Activated CD8-positive, alpha-beta T cell treated with anti-CD3 and anti-CD28 coated beads for 36 hours (primary cell): ENCODE measurements at regions not wholly inside any gene's neighbourhood (a gene's known extent, or its start where the extent isn't known, plus 50 kb on each side); places are given as distances from the start of the nearest gene placed in this dataset.

Source experiments
- ATAC-seq: fragments of 200-7000 bp; cut with Tn5 transposase; one replicate; pipeline ENCODE4 v1.10.0; 2021; ENCODE audit warnings: mild to moderate bottlenecking, moderate library complexity
- CTCF ChIA-PET: fragments of 350-600 bp; sonication (Branson Sonifier 250); formaldehyde crosslinking; loops from one replicate; lab custom pipeline; 2021; ENCODE audit warnings: antibody characterized with exemption; lab: Charles Lee
- POLR2A ChIA-PET: fragments of 350-600 bp; sonication (Branson Sonifier 250); formaldehyde crosslinking; loops from one replicate; lab custom pipeline; 2021; ENCODE audit warnings: antibody characterized with exemption; lab: Charles Lee
- DNase-seq: peaks from one replicate; pipeline ENCODE4 v3.0.0-alpha.2; 2020
- H3K27ac Mint-ChIP-seq: one replicate; pipeline ENCODE4 v1.8.0; 2021; ENCODE audit warnings: mild to moderate bottlenecking, mixed read lengths
- H3K27me3 Mint-ChIP-seq: one replicate; pipeline ENCODE4 v1.8.0; 2021; ENCODE audit warnings: mixed read lengths
- H3K36me3 Mint-ChIP-seq: one replicate; pipeline ENCODE4 v1.8.0; 2021; ENCODE audit warnings: low read depth, mixed read lengths
- H3K4me1 Mint-ChIP-seq: one replicate; pipeline ENCODE4 v1.8.0; 2021; ENCODE audit warnings: low read depth, mixed read lengths
- H3K4me3 Mint-ChIP-seq: one replicate; pipeline ENCODE4 v1.8.0; 2021; ENCODE audit warnings: mild to moderate bottlenecking, moderate library complexity, mixed read lengths
- H3K9me3 Mint-ChIP-seq: one replicate; pipeline ENCODE4 v1.8.0; 2021; ENCODE audit warnings: mixed read lengths
- intact Hi-C: fragments of 100-400 bp; cut with micrococcal nuclease; formaldehyde crosslinking; loops from one replicate; pipeline ENCODE4 v1.10.0; 2022
- TF ChIP-seq, protein P1 (sequence below): fragments of 200-600 bp; IDR thresholded peaks from one replicate; pipeline ENCODE4 v1.8.0; 2022; ENCODE audit warnings: antibody characterized with exemption, mild to moderate bottlenecking

DNA sequence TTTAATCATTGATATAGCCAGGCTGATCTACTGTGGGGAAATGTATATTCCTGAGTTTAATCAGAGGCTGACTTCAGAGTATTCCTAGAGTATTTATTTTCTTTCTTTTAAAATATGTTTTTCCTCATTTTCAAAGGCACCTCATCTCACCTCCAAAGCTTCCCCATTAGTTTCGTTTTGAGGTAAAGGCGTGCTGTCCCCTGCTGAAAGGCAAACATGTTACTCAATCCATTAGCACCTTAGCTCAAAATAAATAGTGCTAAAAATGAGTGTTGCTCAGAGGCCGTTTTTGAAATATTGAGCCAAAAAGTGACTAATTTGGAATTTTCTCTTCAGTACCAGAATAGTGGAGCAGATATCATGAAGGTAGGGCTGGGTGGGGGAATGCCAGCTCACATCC lies 386.2 kb downstream of the SOX11 start:
- Mint-ChIP-seq H3K36me3 (no peaks in the 10 kb centered on the region), H3K9me3 (peaks cover 4% of the 10 kb centered on the region), H3K4me1 (no peaks in the 10 kb centered on the region), H3K4me3 (no peak overlapping the region), H3K27me3 (no peaks in the 10 kb centered on the region), H3K27ac (no peak overlapping the region)
- TF ChIP-seq, protein P1, sequence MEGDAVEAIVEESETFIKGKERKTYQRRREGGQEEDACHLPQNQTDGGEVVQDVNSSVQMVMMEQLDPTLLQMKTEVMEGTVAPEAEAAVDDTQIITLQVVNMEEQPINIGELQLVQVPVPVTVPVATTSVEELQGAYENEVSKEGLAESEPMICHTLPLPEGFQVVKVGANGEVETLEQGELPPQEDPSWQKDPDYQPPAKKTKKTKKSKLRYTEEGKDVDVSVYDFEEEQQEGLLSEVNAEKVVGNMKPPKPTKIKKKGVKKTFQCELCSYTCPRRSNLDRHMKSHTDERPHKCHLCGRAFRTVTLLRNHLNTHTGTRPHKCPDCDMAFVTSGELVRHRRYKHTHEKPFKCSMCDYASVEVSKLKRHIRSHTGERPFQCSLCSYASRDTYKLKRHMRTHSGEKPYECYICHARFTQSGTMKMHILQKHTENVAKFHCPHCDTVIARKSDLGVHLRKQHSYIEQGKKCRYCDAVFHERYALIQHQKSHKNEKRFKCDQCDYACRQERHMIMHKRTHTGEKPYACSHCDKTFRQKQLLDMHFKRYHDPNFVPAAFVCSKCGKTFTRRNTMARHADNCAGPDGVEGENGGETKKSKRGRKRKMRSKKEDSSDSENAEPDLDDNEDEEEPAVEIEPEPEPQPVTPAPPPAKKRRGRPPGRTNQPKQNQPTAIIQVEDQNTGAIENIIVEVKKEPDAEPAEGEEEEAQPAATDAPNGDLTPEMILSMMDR: no peak
- ATAC-seq (no peak), DNase-seq (no peak)
- intact Hi-C loops: no loop called here
- ChIA-PET POLR2A (no interaction called here), CTCF (no interaction called here)

DNA sequence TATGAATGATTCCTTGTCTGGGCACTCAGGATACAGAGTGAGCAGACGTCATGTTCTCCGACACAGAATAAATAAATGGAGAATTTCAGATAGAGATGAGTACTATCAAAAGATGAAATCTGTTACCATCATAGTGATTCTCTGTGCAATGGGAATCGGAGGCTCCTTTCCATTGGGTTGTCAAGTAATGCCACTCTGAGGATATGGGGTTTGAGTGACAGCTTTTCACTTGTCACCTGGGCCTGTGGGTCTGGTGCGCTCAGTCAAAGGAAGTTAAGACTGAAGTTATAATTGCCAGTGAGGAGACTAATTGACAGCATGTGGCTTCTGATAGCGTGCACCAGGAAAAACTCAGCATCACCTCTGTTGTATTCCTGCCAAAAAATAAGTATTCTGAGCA lies 387.2 kb downstream of the SOX11 start:
- no peak overlapping the region for H3K4me3 Mint-ChIP-seq
- CTCF ChIA-PET: no interaction called here

DNA sequence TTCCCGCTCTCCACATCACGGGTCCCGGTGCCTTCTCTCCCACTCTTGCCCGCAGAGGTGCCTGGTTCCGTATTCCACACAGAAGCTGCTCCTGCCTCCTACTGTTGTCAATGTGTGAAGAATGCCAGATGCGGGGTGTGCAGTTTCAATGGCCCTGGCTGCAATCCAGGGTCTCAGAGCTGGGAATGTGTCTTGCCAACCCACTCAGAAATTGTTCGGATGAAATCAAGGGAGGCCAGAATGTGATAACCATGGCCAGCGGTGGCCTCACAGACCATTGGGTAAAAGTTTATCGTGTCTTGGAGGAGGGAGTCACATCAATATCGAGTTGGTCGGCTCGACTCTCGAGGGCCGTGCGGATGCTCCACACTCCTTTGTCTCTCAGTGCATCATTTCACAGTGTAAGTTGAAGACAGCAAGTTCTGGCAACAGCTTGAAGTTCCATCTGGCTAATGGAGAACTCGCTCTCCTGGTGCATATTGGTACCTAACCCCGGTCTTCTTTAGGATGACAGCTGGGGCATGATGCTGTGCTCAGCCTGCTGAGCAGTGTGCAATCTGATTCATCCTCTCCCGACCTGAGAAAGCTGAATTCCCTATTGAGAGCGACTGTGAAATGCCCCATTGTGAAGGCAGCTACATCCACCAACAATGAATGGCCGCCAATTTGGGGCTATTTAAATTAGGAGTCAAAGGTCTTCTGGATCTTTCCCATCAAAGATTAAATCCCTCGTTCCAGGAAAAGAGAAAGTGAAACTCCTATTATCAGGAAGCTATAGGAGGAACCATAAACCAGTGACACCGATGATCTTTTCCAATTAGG lies 389.0 kb downstream of the SOX11 start:
- ChIA-PET POLR2A (no interaction called here), CTCF (no interaction called here)
- DNase-seq: no peak
- intact Hi-C loops: no loop called here
- no peaks in the 10 kb centered on the region for H3K4me1 Mint-ChIP-seq
- peaks cover 4% of the 10 kb centered on the region for H3K9me3 Mint-ChIP-seq
- TF ChIP-seq, protein P1: no peak
- no peaks in the 10 kb centered on the region for H3K36me3 Mint-ChIP-seq
- ATAC-seq: no peak
- no peak overlapping the region for H3K27ac Mint-ChIP-seq
- H3K27me3 Mint-ChIP-seq: no peaks in the 10 kb centered on the region
- no peak overlapping the region for H3K4me3 Mint-ChIP-seq

More for the DNA sequence above, 387.2 kb downstream of the SOX11 start:
- intact Hi-C loops: no loop called here
- H3K36me3 Mint-ChIP-seq: no peaks in the 10 kb centered on the region
- no peaks in the 10 kb centered on the region for H3K27me3 Mint-ChIP-seq
- H3K4me1 Mint-ChIP-seq: no peaks in the 10 kb centered on the region
- H3K27ac Mint-ChIP-seq: no peak overlapping the region
- DNase-seq (no peak), ATAC-seq (no peak)
- POLR2A ChIA-PET: no interaction called here
- TF ChIP-seq, protein P1: no peak
- peaks cover 4% of the 10 kb centered on the region for H3K9me3 Mint-ChIP-seq

DNA sequence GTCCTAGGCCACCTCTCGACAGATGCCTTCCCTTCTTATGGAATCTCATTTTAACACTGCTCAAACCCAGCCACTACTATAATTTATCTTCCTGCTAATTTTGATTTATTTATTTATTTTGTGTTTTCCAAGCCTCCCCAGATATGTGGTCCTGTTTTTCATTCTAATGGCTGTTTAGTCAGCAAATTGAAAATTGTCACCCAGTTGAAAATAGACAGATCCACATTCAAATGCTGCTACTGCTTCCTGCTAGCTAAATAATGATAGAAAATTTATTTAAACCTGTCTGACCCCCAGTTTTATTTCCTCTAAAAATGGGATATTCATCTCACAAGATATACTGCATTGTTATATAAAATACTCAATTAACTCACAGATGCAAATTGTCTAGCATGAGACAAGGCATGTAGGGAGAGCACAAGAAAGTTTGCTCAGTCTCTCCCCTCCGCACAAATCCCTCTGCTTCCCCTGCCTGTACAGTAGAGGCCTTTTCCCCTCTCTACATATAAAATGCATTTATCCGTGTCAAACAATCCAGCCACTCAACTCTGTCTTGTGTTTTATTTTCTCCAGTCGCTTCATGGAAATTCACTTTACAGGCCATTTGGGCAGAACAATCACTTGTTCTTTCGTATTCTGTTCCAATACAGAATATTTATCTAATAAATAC lies 389.9 kb downstream of the SOX11 start:
- no peak overlapping the region for H3K4me3 Mint-ChIP-seq
- intact Hi-C loops: no loop called here
- CTCF ChIA-PET: no interaction called here

More for the DNA sequence above, 389.9 kb downstream of the SOX11 start:
- DNase-seq: no peak
- POLR2A ChIA-PET: no interaction called here
- ATAC-seq: no peak
- Mint-ChIP-seq H3K27ac (no peak overlapping the region), H3K36me3 (no peaks in the 10 kb centered on the region), H3K27me3 (no peaks in the 10 kb centered on the region), H3K4me1 (no peaks in the 10 kb centered on the region), H3K9me3 (peaks cover 4% of the 10 kb centered on the region)
- TF ChIP-seq, protein P1: no peak
